IgD-negative memory B cell (primary cell): ENCODE measurements at regions not wholly inside any gene's neighbourhood (a gene's known extent, or its start where the extent isn't known, plus 50 kb on each side); places are given as distances from the start of the nearest gene placed in this dataset.
A peak's percentile ranks its signal among the peaks of the same experiment; 100 is the strongest.

Experiments
- H3K27ac Mint-ChIP-seq, 3 donors: one replicate each; pipeline ENCODE4 v1.8.0; 2020 to 2022; ENCODE audit warnings: mild to moderate bottlenecking in 3 of 3, mixed read lengths in 3 of 3, moderate library complexity in 1 of 3
- H3K27me3 Mint-ChIP-seq: one replicate; pipeline ENCODE4 v1.8.0; 2021; ENCODE audit warnings: mixed read lengths
- H3K36me3 Mint-ChIP-seq: one replicate; pipeline ENCODE4 v1.8.0; 2020; ENCODE audit warnings: mild to moderate bottlenecking, mixed read lengths
- H3K4me1 Mint-ChIP-seq, 3 donors: one replicate each; pipeline ENCODE4 v1.8.0; 2020 to 2022; ENCODE audit warnings: mixed read lengths in 3 of 3, mild to moderate bottlenecking in 1 of 3
- H3K4me3 Mint-ChIP-seq, 4 donors: one replicate each; pipeline ENCODE4 v1.8.0; 2020 to 2022; ENCODE audit warnings: mild to moderate bottlenecking in 4 of 4, mixed read lengths in 4 of 4, moderate library complexity in 3 of 4
- H3K9me3 Mint-ChIP-seq, 3 donors: one replicate each; pipeline ENCODE4 v1.8.0; 2020 to 2021; ENCODE audit warnings: mixed read lengths in 3 of 3, mild to moderate bottlenecking in 1 of 3

- Mint-ChIP-seq H3K4me1 (peaks cover 0 to 1% (median 0%) of the 10 kb centered on the region in 3 donors), H3K9me3 (no peaks in the 10 kb centered on the region), H3K4me3 (no peak overlapping the region), H3K27ac (no peak overlapping the region), H3K27me3 (peaks cover 4% of the 10 kb centered on the region), H3K36me3 (no peaks in the 10 kb centered on the region)
Observed at GRCh38 chr2:45337481-45337880, 273.6 kb downstream of the SRBD1 start.

DNA sequence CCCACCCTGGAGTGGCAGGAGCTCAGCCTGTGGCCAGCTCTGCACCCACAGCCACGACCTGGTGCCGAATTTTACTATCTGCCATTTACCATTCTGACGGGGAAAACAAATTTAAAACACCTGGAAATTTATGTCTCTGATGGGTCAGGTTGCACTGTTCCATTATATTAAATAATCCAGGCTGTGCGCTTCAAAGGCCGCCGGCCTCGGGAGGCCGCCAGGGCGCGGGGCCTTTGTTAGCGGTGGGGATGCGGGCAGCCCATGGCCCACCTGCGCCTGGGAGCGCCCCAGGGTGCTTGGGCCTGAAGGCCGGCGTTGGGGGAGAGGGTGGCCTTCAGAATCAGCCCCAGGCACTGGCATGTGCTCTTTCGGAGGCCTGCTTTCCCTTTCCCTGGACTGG lies 276.9 kb downstream of the SRBD1 start:
- no peak overlapping the region for H3K4me3 Mint-ChIP-seq
- no peak overlapping the region for H3K27ac Mint-ChIP-seq
- peaks cover 1 to 5% (median 2%) of the 10 kb centered on the region in 3 donors for H3K4me1 Mint-ChIP-seq
- no peaks in the 10 kb centered on the region for H3K27me3 Mint-ChIP-seq
- no peaks in the 10 kb centered on the region for H3K36me3 Mint-ChIP-seq
- H3K9me3 Mint-ChIP-seq, result no peaks in the 10 kb centered on the region

DNA sequence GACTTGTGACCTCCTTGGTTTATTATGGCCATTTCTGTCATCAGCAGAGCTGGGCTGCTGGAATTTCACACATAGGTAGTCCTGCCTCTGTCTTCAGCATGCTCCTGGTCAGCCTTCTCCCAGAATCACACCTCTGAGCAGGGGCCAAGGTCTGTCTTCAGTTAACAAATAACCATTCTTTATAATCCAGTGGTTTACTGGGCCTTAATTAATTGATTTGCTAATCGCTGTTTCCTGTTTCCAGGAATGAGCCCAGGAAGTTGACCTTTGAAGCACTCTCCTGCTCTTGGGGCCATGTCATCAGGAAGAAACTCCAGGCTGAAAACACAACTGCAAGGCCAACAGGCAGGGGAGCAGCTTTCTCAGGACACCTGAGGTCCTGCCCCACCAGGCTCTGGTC lies 278.5 kb downstream of the SRBD1 start:
- no peaks in the 10 kb centered on the region for H3K27me3 Mint-ChIP-seq
- H3K27ac Mint-ChIP-seq, result no peak overlapping the region
- H3K4me1 Mint-ChIP-seq, result peaks cover 1 to 5% (median 2%) of the 10 kb centered on the region in 3 donors
- no peaks in the 10 kb centered on the region for H3K9me3 Mint-ChIP-seq
- no peak overlapping the region for H3K4me3 Mint-ChIP-seq
- no peaks in the 10 kb centered on the region for H3K36me3 Mint-ChIP-seq

- H3K4me1 Mint-ChIP-seq, result peaks cover 1 to 5% (median 2%) of the 10 kb centered on the region in 3 donors
- no peak overlapping the region for H3K27ac Mint-ChIP-seq
Observed at GRCh38 chr2:45332094-45332493, 279.0 kb downstream of the SRBD1 start.

GRCh38 chr2:45331410-45331786 lies 279.7 kb downstream of the SRBD1 start:
- Mint-ChIP-seq H3K9me3 (no peaks in the 10 kb centered on the region), H3K27ac (no peak overlapping the region), H3K4me1 (peaks cover 1 to 5% (median 2%) of the 10 kb centered on the region in 3 donors), H3K36me3 (no peaks in the 10 kb centered on the region), H3K27me3 (peaks cover 1% of the 10 kb centered on the region), H3K4me3 (no peak overlapping the region)

More at GRCh38 chr2:45332094-45332493, 279.0 kb downstream of the SRBD1 start:
- Mint-ChIP-seq H3K27me3 (peaks cover 1% of the 10 kb centered on the region), H3K36me3 (no peaks in the 10 kb centered on the region), H3K9me3 (no peaks in the 10 kb centered on the region), H3K4me3 (no peak overlapping the region)

DNA sequence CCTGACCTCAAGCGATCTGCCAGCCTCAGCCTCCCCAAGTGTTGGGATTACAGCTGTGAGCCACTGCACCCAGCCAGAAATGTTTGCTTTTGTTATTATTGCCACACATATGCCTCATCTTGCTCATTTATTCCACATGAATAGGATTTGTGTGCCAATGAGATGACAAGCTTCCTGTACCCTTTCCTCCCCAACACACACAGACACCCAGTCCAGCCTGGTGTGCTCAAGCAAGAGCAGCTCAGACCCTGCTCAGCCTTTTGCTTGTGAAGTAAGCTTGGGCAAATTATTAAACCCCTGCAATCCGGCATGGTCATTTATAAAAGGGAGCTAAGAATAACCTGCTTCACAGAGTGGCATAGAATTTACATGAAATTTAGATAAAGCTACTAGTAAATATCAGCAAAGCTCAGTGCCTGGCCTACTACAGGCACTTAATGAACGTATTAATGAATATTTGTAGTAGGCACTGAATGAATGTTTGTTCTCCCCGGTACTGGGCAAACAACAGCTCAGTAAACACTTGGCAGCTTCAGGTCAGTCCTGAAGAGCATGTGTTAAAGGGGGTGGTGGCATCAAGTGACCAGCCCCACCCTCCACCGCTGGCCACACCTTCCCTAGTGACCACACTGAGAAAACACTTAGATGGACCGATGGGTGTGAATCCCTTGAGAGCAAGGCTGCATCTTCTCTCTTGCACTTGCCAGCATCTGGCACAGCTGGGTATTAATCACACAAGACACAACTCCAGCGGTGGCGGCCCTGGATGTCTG lies 280.2 kb downstream of the SRBD1 start:
- Mint-ChIP-seq H3K4me3 (peak overlapping the region in 1 of 4 donors; percentile 43), H3K4me1 (peaks cover 1 to 5% (median 2%) of the 10 kb centered on the region in 3 donors), H3K36me3 (no peaks in the 10 kb centered on the region), H3K9me3 (no peaks in the 10 kb centered on the region), H3K27me3 (peaks cover 1% of the 10 kb centered on the region), H3K27ac (no peak overlapping the region)

- no peaks in the 10 kb centered on the region for H3K36me3 Mint-ChIP-seq
- H3K9me3 Mint-ChIP-seq, result no peaks in the 10 kb centered on the region
- H3K4me3 Mint-ChIP-seq, result no peak overlapping the region
- peaks cover 1% of the 10 kb centered on the region for H3K27me3 Mint-ChIP-seq
- no peak overlapping the region for H3K27ac Mint-ChIP-seq
- H3K4me1 Mint-ChIP-seq, result peaks cover under 1 to 5% (median 2%) of the 10 kb centered on the region in 3 donors
Observed at GRCh38 chr2:45330108-45330507, 281.0 kb downstream of the SRBD1 start.

- peaks cover 0 to 5% (median 2%) of the 10 kb centered on the region in 3 donors for H3K4me1 Mint-ChIP-seq
- peaks cover 0 to under 1% (median 0%) of the 10 kb centered on the region in 3 donors for H3K9me3 Mint-ChIP-seq
- no peak overlapping the region for H3K27ac Mint-ChIP-seq
- H3K36me3 Mint-ChIP-seq, result no peaks in the 10 kb centered on the region
- no peak overlapping the region for H3K4me3 Mint-ChIP-seq
- peaks cover 1% of the 10 kb centered on the region for H3K27me3 Mint-ChIP-seq
Observed at GRCh38 chr2:45329045-45329677, 281.9 kb downstream of the SRBD1 start.

GRCh38 chr2:45328264-45328870 lies 282.7 kb downstream of the SRBD1 start:
- Mint-ChIP-seq H3K4me3 (no peak overlapping the region), H3K36me3 (no peaks in the 10 kb centered on the region), H3K4me1 (peaks cover 0 to 5% (median 2%) of the 10 kb centered on the region in 3 donors), H3K27me3 (peaks cover 1% of the 10 kb centered on the region), H3K9me3 (peaks cover 2 to 4% (median 4%) of the 10 kb centered on the region in 3 donors), H3K27ac (no peak overlapping the region)

DNA sequence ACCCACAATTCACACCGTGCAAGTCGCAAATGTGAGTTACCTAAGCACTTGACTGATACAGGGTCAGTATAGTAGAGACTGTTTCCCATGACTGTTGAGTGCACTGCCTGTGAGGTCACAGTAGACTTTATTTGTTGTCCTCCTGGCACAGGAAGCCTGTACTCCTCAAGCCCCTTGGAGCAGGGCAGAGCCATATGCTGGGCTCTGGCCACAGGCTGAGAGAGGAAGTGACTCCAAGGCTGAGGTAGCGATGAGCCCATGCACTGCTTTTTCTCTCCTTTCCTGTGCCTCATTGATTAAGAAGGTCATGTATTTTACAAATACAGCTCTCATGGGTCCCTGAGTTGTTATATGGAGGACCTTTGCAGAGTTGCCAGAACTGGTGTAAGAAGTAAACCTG lies 287.7 kb downstream of the SRBD1 start:
- H3K9me3 Mint-ChIP-seq, result peaks cover 2 to 5% (median 4%) of the 10 kb centered on the region in 3 donors
- peaks cover 1% of the 10 kb centered on the region for H3K27me3 Mint-ChIP-seq
- no peaks in the 10 kb centered on the region for H3K4me1 Mint-ChIP-seq
- no peaks in the 10 kb centered on the region for H3K36me3 Mint-ChIP-seq
- no peak overlapping the region for H3K27ac Mint-ChIP-seq
- H3K4me3 Mint-ChIP-seq, result no peak overlapping the region

- no peaks in the 10 kb centered on the region for H3K4me1 Mint-ChIP-seq
- H3K36me3 Mint-ChIP-seq, result no peaks in the 10 kb centered on the region
- H3K4me3 Mint-ChIP-seq, result no peak overlapping the region
- H3K27ac Mint-ChIP-seq, result no peak overlapping the region
- peaks cover 2 to 5% (median 4%) of the 10 kb centered on the region in 3 donors for H3K9me3 Mint-ChIP-seq
- no peaks in the 10 kb centered on the region for H3K27me3 Mint-ChIP-seq
Observed at GRCh38 chr2:45320956-45321355, 290.1 kb downstream of the SRBD1 start.

DNA sequence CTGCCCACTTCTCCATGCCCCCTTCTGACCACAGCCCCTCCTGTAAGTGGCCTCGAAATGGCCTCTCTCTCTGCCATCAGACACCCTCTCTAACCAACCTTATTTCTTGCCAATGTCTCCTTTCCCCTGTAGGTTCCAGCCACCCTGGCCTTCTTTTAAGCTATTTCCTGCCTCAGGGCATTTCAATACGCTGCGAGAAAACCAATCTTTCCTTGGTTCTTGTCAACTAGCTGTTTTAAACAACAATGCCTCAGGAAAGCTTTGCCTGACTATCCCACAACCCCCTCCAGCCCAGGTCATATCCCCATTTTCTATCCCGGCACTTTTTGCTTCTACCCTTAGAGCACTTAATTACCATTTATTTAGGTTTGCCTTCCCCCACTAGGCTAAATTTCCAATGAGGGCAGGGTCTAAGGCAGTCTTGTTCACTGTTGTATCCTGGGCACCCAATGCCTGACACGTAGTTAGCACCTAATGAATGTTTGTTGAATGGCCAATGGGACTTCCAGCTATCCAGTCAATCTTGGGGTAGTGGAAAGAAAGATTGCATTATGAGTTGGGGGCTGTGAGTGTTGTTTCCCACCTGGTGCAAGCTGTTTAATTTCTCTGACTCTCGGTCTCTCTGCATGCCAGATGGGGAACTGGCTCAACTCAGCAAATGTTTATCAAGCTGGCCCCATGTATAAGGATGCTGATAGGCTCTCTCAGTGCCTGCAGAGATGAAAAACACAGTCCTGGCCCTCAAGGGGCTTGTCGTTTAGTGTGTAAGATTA lies 291.2 kb downstream of the SRBD1 start:
- Mint-ChIP-seq H3K4me1 (no peaks in the 10 kb centered on the region), H3K36me3 (no peaks in the 10 kb centered on the region), H3K27me3 (no peaks in the 10 kb centered on the region), H3K9me3 (peaks cover 2 to 5% (median 4%) of the 10 kb centered on the region in 3 donors), H3K4me3 (no peak overlapping the region), H3K27ac (no peak overlapping the region)

GRCh38 chr2:45318686-45319085 lies 292.4 kb downstream of the SRBD1 start:
- Mint-ChIP-seq H3K4me3 (no peak overlapping the region), H3K4me1 (no peaks in the 10 kb centered on the region), H3K36me3 (no peaks in the 10 kb centered on the region), H3K27ac (no peak overlapping the region), H3K27me3 (no peaks in the 10 kb centered on the region), H3K9me3 (peaks cover 0 to 2% (median 0%) of the 10 kb centered on the region in 3 donors)

DNA sequence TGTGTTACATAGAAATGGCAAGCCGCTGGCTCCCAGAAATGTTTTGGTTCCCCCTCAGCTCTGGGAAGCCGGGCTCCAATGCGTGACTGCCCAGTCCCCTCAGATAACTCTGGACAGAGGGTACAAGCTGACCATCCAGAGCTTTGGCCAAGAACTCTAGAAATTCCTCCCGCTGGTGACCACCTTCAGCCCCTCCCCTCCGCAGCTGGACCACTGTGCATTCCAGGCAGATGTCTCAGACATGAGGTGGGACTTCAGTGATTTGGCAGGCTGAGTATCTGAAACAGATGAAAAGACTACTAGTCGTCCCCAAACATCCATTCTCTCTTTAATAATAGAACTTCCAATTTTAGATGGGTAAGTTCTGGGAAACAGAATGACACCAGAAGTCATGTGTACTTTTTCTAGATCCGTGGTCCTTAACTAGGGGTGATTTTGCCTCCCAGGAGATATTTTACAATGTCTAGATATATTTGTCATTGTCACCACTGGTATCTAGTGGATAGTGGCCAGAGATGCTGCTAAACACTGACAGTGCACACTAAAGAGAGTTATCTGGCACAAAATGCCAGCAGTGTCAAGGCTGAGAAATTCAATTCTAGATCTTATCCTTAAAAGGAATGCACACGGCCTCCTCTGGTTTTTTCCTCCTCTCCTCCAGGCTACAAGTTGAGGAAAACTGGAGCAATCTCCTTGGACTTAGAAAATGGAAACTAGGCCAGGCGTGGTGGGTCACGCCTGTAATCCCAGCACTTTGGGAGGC lies 294.3 kb downstream of the SRBD1 start:
- no peaks in the 10 kb centered on the region for H3K27me3 Mint-ChIP-seq
- H3K27ac Mint-ChIP-seq, result no peak overlapping the region

More for the DNA sequence above, 294.3 kb downstream of the SRBD1 start:
- H3K4me3 Mint-ChIP-seq, result no peak overlapping the region
- H3K9me3 Mint-ChIP-seq, result no peaks in the 10 kb centered on the region
- H3K36me3 Mint-ChIP-seq, result no peaks in the 10 kb centered on the region
- no peaks in the 10 kb centered on the region for H3K4me1 Mint-ChIP-seq
